Transverse colon (tissue), 3 donors: ENCODE measurements at regions not wholly inside any gene's neighbourhood (a gene's known extent, or its start where the extent isn't known, plus 50 kb on each side); places are given as distances from the start of the nearest gene placed in this dataset.

Source experiments
- EP300 ChIP-seq: sonication (generic); formaldehyde crosslinking; IDR thresholded peaks from one replicate; pipeline ENCODE4 v1.6.1; 2017; ENCODE audit warnings: antibody characterized with exemption, low read depth
- POLR2A ChIP-seq: fragments of 450-650 bp; IDR thresholded peaks from one replicate; pipeline ENCODE4 v1.6.1; 2016; ENCODE audit warnings: antibody characterized with exemption, mild to moderate bottlenecking, moderate library complexity
- TF ChIP-seq, protein P1 (sequence below), 5 experiments: fragments of 200-600 bp in 3 of 5; fragments of 450-650 bp in 2 of 5; sonication (generic) in 3 of 5; IDR thresholded peaks; 1 replicate in 2 of 5; 2 replicates in 3 of 5; pipeline ENCODE4 v1.5.1; 2016 to 2017; ENCODE audit warnings: antibody characterized with exemption in 5 of 5, inconsistent platforms in 3 of 5, mild to moderate bottlenecking in 2 of 5, moderate library complexity in 1 of 5

GRCh38 chr3:182050932-182051331 lies 339.2 kb downstream of the SOX2 start:
- TF ChIP-seq, protein P1, sequence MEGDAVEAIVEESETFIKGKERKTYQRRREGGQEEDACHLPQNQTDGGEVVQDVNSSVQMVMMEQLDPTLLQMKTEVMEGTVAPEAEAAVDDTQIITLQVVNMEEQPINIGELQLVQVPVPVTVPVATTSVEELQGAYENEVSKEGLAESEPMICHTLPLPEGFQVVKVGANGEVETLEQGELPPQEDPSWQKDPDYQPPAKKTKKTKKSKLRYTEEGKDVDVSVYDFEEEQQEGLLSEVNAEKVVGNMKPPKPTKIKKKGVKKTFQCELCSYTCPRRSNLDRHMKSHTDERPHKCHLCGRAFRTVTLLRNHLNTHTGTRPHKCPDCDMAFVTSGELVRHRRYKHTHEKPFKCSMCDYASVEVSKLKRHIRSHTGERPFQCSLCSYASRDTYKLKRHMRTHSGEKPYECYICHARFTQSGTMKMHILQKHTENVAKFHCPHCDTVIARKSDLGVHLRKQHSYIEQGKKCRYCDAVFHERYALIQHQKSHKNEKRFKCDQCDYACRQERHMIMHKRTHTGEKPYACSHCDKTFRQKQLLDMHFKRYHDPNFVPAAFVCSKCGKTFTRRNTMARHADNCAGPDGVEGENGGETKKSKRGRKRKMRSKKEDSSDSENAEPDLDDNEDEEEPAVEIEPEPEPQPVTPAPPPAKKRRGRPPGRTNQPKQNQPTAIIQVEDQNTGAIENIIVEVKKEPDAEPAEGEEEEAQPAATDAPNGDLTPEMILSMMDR (IDR thresholded peaks at IDR 0.05): no peak
- TF ChIP-seq POLR2A (no peak), EP300 (no peak)
